ENCODE measurements at regions not wholly inside any gene's neighbourhood (a gene's known extent, or its start where the extent isn't known, plus 50 kb on each side); places are given as distances from the start of the nearest gene placed in this dataset.
A peak's percentile ranks its signal among the peaks of the same experiment; 100 is the strongest.

DNA sequence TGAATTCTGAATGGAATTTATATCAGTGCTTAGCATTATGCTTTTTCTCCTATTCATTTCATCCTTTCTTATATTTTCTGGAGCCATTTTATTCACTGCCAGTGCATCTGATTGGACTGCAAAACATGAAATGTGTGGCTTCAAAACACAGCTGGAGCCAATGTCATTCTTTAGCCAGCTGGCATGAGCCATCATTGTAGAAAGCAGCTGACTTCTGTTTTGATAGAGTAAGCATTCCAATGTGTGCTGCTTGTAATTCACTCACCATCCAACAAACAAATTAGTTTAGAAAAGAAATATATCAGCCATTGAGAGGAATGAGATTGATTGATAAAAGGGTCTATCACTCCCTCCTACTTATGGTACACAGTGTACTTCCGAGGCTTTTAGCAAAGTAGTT, 2616.0 kb downstream of the ARAP2 start:
- DNase-seq (ENCODE audit: low read depth): no peak
- H3K4me3 ChIP-seq (ENCODE audit: low read depth, low read length): no peak overlapping the region
- TF ChIP-seq, protein P1, sequence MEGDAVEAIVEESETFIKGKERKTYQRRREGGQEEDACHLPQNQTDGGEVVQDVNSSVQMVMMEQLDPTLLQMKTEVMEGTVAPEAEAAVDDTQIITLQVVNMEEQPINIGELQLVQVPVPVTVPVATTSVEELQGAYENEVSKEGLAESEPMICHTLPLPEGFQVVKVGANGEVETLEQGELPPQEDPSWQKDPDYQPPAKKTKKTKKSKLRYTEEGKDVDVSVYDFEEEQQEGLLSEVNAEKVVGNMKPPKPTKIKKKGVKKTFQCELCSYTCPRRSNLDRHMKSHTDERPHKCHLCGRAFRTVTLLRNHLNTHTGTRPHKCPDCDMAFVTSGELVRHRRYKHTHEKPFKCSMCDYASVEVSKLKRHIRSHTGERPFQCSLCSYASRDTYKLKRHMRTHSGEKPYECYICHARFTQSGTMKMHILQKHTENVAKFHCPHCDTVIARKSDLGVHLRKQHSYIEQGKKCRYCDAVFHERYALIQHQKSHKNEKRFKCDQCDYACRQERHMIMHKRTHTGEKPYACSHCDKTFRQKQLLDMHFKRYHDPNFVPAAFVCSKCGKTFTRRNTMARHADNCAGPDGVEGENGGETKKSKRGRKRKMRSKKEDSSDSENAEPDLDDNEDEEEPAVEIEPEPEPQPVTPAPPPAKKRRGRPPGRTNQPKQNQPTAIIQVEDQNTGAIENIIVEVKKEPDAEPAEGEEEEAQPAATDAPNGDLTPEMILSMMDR (IDR thresholded peaks at IDR 0.05; ENCODE audit: insufficient read depth, low read depth, low read length): no peak

DNA sequence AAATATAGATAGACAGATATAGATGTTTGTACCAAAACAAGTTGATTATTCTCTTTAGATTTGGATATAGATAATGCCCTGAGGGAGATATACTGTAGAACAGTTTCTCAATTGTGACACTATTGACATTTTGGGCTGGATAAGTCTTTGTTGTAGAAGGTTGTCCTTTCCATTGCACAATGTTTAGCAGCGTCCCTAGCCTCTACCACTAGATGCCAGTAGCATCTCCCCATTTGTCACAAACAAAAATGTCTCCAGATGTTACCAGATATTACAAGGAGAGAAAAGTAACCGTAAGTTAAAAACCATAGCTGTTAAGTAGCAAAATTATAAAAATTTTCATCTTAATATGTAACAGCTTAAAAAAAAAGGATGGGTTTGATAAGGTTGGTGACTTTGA, 2595.3 kb downstream of the ARAP2 start:
- DNase-seq (ENCODE audit: low read depth): peak; percentile 66
- TF ChIP-seq, protein P1 (IDR thresholded peaks at IDR 0.05; ENCODE audit: insufficient read depth, low read depth, low read length): peak; percentile 86
- H3K4me3 ChIP-seq (ENCODE audit: low read depth, low read length): no peak overlapping the region

DNA sequence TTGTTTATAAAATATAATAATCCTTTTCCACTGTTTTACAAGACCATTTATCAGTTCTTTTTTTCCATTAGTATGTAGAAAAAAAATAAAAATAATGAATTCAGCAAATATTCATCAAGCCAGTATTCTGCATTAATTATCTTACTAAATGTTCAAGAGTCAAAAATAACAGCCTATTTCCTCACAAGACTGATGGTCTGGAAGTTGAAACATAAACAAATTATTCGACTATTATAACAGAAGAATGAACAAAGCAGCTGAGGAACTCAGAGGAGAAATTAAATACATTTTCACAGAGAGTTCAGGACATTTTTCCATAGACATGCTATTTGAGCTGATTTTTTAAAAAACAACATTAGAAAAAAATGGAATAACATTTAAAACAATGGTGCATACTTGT, 2594.8 kb downstream of the ARAP2 start:
- peak; percentile 6 for DNase-seq (ENCODE audit: low read depth)
- TF ChIP-seq, protein P1 (IDR thresholded peaks at IDR 0.05; ENCODE audit: insufficient read depth, low read depth, low read length): no peak

DNA sequence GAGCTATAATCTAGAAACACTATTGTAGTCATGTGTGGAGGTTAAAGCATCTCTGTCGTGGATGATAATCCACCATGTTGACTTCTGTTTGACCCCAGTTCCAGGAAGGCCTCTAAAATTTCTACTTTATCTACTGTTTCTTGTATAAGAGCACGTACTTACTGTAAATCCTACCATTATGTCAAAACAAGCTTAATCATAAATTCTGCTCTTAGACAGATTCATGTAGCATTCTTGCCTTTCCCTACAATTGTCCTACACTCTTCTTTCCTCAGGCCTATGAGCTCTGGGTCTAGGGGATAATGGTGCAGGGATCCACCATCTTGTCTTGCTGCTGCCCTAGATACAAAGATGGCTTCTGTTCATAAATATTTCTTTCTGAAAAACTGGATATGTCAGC, 2594.3 kb downstream of the ARAP2 start:
- DNase-seq (ENCODE audit: low read depth): peak; percentile 11
- TF ChIP-seq, protein P1 (IDR thresholded peaks at IDR 0.05; ENCODE audit: insufficient read depth, low read depth, low read length): no peak
- H3K4me3 ChIP-seq (ENCODE audit: low read depth, low read length): no peak overlapping the region

More for the DNA sequence above, 2594.8 kb downstream of the ARAP2 start:
- no peak overlapping the region for H3K4me3 ChIP-seq (ENCODE audit: low read depth, low read length)

DNA sequence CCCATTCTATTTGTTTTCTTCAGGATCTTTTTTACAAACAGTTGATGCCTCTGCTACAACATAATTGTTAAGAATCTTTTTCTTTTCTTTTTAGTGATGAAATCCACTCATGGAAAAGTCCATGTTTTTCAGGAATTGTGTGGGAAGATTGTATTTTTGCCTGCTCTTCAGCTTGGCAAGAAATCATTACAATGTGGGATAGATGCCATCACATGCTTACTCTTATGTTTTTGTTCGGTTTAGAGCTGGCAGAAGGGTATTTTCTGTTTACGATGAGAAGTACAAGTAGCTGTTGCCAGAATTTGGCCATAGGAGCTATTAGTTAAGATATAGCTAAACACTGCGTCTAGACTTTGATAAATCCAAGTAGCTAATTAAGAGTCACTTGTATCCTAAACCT, 2585.3 kb downstream of the ARAP2 start:
- TF ChIP-seq, protein P1 (IDR thresholded peaks at IDR 0.05; ENCODE audit: insufficient read depth, low read depth, low read length): no peak
- DNase-seq (ENCODE audit: low read depth): no peak
- H3K4me3 ChIP-seq (ENCODE audit: low read depth, low read length): no peak overlapping the region

DNA sequence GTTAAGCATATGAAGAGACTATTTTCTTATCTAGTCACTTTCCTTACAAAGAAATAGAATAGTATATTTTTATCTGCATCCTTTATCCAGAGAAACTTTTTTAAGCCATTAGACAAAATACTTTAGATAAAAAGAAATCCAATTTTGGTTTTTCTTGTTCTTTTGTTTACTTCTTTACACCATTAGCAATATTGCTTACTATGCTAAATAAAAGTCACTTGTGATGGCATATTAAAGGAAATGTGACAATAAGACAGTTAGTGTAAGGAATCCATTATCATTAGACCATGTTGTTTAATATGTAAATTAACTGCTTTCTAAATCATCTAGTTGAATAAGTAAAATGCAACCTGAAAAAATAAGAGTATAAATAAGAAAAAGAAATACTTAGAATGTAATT, 2582.7 kb downstream of the ARAP2 start:
- TF ChIP-seq, protein P1 (IDR thresholded peaks at IDR 0.05; ENCODE audit: insufficient read depth, low read depth, low read length): no peak
- DNase-seq (ENCODE audit: low read depth): no peak
- no peak overlapping the region for H3K4me3 ChIP-seq (ENCODE audit: low read depth, low read length)

DNA sequence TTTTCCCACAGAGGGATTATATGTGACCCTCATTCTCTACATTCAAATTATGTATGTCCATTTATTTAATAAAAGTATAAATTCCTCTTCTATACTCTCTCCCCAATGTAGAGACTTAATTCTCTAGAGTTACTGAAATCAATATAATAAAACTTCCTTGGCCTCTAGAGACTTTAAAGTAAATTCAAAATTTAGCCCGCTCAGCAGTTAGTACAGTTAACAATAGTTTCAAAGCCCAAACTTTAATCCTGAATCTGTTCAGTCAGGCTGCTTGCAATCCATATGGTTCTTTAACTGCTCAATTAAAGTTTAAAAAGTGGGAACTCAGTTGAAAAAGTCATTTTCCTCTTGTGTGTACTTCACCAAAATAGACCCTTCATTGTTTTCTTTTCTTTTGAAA, 2558.4 kb downstream of the ARAP2 start:
- TF ChIP-seq, protein P1 (IDR thresholded peaks at IDR 0.05; ENCODE audit: insufficient read depth, low read depth, low read length): no peak
- DNase-seq (ENCODE audit: low read depth): no peak
- no peak overlapping the region for H3K4me3 ChIP-seq (ENCODE audit: low read depth, low read length)
